ENCODE measurements at regions not wholly inside any gene's neighbourhood (a gene's known extent, or its start where the extent isn't known, plus 50 kb on each side); places are given as distances from the start of the nearest gene placed in this dataset.

DNA sequence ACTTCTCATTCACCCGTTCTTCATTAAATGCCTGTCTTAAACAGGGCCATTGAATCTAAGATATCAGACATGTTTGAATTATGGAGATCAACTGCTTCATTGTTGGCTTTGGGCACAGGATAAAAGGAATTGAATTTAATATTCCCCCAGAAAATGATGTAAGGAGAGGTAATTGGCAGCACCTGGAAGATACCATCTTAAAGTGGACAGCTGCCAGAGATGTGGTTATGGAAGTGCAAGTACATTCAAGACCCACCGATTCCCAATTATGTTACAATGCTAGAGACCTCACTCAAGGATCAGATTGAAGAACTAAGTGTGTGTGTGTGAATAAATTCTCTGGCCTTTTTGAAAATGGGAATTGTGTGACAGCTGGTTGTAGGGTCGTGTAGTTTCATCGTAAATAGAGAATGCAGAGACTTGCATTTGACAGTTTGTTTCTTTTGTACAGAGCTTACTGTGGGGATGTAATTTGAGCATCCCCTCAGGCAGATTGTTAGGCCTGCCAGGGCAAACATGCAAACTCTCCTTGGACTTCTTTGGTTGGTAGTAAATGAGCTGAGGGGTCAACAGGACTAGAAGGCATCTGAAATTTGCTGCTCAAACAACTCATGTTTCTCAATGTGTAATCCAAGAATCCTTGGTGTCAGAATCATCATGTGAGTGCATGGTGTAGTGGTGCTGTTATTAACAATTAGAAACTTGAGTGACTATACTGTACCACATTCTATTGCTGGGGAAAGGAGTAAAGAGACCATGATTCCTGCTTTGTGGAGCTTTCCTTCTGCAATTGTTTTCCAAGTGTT lies 359.2 kb upstream of the THRB start:
- DNase-seq, result no peak

DNA sequence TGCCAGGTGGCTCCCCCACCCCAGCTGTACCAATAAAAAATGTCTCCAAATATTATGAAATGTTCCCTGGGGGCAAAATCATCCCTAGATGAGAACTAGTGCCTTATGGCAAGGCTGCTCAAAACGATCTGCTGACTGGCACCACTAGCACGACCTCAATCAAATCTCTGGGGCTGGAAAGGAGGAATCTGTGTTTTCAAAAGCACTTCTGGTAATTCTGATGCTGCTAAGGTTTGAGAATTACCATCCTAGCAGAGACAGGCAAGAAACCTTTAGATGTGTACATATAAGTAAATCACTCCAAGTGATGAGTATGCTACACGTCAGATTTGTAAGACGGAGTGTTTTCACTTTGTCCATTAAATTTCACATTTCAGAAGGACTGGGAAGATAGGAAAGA lies 360.1 kb upstream of the THRB start:
- no peak for DNase-seq

DNA sequence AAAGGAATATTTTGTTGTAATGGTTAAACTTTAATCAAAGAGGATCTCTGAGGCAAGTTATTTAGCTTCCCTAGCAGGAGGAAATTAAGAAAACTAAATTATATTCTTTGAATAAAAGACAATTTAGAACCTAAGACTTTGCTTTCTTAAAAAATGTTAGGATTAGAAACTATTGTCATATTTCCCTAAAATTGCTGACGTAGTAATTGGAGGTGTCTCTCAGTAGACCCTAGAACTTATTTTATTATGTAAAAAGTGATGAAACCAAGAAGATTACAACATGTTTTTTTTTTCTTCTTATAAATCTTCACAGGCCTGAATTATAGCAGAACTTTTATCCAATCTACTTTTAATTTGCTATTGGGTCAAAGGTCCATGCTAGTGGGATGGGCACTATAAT lies 363.3 kb upstream of the THRB start:
- DNase-seq, result no peak

GRCh38 chr3:24863215-24863614 lies 368.6 kb upstream of the THRB start:
- no peak for DNase-seq

DNA sequence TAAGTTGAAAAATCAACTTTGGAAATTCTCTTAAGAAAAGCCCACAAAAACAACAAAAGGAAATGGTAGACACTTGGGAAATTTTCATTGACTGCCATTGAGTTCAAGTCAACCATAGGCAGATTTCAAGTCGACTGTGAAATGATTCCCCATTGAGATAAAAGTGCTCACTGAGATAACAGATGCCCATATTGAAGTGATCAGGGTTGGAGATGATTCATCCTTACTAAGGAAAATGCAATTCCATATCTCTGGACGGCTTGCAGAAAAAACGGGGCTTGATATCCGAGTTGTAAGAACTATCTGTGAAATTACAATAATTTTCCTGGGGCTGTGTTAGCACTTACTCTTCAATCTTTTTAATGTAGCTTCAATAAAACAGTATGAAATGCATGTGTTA lies 373.1 kb upstream of the THRB start:
- no peak for DNase-seq

GRCh38 chr3:24881239-24881638 lies 386.6 kb upstream of the THRB start:
- no peak for DNase-seq

- DNase-seq, result no peak
Observed at GRCh38 chr3:24886501-24886900, 391.9 kb upstream of the THRB start.

DNA sequence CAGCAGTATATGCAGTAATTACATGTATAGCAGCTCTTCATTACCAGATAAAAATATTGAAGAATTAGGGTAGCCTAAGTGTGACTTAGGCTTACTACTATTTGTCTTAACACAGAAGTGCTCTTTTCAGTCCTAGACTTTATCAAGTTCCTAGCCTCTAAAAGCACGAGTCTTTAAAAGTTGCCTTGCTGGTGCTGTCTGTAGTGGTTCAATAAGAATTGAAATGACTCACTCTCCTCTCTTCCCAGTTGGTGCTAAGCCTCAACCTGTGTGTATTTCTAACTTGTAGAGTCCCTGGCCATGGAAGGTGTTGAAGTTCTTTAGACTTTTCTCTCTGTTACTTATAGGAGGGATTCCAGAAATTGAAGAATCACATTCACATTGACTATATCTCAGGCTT lies 395.4 kb upstream of the THRB start:
- no peak for DNase-seq

GRCh38 chr3:24899373-24899772 lies 404.7 kb upstream of the THRB start:
- no peak for DNase-seq

DNA sequence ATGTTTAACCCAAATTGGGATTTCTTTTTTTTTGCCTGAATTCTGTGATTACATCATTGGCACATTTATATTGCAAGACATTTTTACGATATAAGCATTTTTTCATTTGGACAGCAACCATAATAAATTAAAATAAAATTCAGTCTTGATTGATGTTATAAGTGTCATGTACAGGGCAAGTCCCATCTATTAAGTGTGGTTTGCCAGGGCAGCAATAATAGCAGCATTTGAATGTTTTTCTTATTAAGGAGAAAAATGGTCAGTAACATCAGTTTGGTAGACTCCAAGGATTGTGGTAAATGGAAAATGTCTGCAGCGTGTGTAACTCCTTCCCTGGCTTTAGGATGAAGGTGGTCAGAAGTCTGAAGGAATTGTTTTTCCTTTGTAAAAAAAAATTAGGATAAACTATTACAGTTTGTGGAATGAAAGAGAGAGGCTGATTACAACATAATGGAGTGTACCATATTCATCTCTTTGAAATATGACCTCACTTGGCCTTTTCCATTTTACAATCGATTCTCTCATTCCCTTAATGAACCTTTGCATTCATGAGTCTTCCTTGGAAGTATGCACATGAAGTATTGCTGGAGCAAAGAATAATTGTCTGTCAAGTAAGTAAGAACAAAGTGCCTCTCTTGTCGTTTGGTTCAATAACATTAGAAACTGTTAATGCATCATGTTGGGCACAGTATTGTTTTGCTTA lies 405.4 kb upstream of the THRB start:
- DNase-seq, result no peak

- no peak for DNase-seq
Observed at GRCh38 chr3:24905266-24905665, 410.6 kb upstream of the THRB start.

DNA sequence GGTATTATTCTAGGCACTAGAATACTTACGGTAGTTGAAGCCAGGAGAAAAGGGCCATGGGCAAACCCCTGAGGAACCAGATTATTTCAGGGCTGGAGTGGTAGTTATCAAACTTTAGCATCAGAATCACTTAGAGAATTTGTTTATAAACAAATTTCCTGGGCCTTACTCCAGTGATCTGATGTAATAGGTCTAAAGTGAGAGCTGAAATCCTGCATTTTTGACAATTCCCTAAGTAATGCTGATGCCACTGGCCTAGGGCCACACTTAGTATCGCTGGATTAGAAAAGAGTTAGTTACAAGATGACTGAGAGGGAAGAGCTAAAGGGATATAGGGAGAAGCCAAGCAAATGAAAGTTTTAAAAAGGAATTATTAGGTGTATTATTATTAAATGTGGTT lies 412.5 kb upstream of the THRB start:
- DNase-seq, result no peak

GRCh38 chr3:24911076-24911475 lies 416.4 kb upstream of the THRB start:
- no peak for DNase-seq

- no peak for DNase-seq
Observed at GRCh38 chr3:24915639-24916038, 421.0 kb upstream of the THRB start.

DNA sequence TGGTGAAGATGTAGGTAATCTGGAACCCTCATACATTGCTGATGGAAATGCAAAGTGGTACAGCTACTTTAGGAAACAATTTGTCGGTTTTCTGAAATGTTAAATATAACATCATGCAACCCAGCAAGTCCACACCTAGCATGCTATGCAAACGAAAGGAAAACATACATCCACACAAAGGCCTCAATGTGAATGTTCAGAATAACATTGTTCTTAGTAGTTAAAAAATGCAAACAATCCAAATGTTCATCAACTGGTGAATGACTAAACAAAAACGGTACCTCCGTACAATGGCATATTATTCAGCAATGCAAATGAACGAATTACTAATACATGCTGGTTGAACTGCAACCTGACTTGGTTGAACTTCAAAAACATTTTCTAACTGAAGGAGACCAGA lies 423.3 kb upstream of the THRB start:
- DNase-seq, result no peak

GRCh38 chr3:24923570-24923969 lies 428.9 kb upstream of the THRB start:
- DNase-seq, result no peak

- DNase-seq, result no peak
Observed at GRCh38 chr3:24929521-24929920, 434.9 kb upstream of the THRB start.

DNA sequence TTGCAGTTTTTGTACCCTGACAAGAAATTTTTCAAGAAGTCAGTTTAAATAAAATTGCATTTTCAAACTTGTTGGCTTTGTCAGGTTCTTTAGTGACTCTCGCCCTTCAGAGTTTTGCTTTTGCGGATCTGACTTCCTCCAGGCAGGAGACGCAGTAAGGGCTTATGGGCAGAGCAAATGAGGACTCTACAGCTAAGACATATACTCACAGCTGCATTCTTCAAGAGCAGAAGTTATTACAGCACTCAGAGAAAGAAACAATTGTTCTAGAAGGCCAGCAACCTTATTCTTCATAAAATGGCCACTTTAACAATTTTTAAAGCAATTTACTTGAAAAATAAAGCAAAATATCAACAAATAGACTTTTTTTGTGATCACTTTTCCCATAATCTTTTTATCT lies 438.8 kb upstream of the THRB start:
- DNase-seq, result no peak

GRCh38 chr3:24936574-24936973 lies 441.9 kb upstream of the THRB start:
- DNase-seq, result no peak

DNA sequence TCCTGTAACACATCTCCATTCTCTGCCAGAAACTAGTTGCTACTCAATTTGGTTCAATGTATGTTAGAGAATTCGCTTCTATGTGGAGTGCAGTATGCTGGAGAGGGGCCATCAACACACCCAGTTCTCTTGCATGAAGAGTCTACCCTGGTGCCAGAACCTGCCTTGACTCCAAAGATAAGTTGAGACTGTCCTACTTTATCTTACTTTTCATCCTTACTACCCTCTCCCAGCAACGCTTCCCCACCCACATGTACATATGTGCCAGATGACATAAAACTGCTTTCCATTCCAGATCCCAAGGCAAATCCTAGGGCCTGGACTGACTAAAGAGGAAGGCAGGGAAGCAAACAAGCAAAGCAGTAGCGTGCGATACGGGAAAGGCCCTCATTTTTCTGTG lies 442.6 kb upstream of the THRB start:
- DNase-seq, result no peak

DNA sequence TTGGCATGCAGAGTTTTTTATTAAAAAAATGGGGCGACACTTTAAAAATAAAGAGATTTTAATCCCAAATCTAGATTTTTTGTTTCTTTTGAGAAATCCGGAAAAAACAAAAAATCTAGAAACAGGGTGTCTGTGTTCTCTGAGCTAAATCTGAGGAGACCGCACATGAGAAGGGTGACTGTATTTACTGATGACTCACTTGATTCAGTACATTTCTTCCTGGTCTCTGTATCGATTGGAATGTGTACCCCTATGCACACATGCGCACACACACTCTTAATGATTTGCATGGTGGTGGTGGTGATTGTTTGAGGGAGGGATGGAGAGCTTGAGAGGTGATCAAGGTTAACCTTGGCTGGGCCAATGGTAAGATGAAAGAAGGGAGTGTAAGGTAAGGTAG lies 443.1 kb upstream of the THRB start:
- no peak for DNase-seq

GRCh38 chr3:24943961-24944360 lies 449.3 kb upstream of the THRB start:
- no peak for DNase-seq

DNA sequence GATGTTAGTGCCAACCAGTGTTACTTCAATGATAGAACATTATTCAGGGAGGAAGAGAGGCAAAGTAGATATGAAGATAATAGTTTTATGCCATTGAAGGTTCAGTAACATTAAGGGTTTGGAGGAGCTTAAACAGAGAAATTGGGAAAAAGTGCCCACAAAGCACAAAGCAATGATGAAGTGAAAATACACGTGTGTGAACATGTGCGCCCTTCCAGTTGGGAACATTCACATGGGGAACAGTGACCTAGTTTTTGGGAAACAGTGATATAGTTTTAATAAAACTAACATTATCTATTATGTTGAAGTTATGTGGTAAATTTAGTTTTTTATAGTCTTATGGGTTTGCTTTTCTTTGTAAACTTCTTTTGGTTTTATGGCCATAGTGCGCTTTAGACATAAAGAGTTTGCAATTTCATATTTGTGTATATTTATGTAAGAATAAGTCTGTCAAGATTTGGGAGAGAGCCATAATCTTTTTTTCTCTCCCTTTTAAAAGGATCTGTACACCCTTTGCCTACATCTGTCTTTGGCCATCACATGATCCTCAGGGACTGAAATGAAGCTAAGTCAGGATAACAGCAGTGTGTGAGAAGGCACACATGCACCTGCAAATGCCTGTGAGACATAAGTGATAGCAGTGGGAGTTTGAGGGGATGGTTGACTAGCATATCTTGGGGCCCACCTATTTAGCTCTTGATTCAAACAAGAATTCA lies 450.3 kb upstream of the THRB start:
- no peak for DNase-seq

DNA sequence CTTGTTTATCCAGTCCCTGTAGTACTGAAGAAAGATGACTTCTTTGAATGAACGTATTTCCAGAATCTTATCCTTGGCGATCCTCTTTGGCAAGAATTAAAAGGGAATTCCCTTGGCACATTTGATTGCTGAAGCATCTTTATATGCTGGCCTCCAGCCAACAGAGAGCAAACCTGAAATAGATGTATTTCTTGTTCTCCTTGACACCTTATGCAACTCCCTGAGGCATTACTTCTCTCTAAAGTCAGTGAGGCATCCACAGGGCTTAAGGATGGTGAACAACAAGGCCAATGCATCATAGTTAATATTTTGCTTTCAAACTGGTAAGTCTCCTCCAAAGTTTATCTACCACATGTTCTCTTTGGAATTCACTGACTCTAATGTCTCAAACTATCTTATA lies 450.9 kb upstream of the THRB start:
- no peak for DNase-seq

All from CD4-positive, alpha-beta T cell treated with Interleukin-12 subunit alpha and Interleukin-12 subunit beta, for 1 hour (primary cell).